H9 (cell line): ENCODE measurements at regions not wholly inside any gene's neighbourhood (a gene's known extent, or its start where the extent isn't known, plus 50 kb on each side); places are given as distances from the start of the nearest gene placed in this dataset.

Source experiments
- DNase-seq: peaks from one replicate; pipeline ENCODE4 v3.0.0-alpha.2; 2017
- H2AFZ ChIP-seq: one replicate; pipeline ENCODE4 v1.6.1; 2013; ENCODE audit warnings: mild to moderate bottlenecking, low read length, control low read depth, moderate library complexity
- H2AK5ac ChIP-seq: 2 replicates; pipeline ENCODE4 v1.6.1; 2013; ENCODE audit warnings: low read length, control low read depth, mixed read lengths; ENCODE audit not compliant: insufficient read length
- H2BK120ac ChIP-seq: one replicate; pipeline ENCODE4 v1.6.1; 2013; ENCODE audit warnings: low read depth, mild to moderate bottlenecking, low read length, control low read depth, inconsistent platforms; ENCODE audit not compliant: poor library complexity, severe bottlenecking
- H2BK12ac ChIP-seq: 2 replicates; pipeline ENCODE4 v1.6.1; 2013; ENCODE audit warnings: low read length, control low read depth, mixed read lengths, low read depth; ENCODE audit not compliant: insufficient read length
- H2BK15ac ChIP-seq: 2 replicates; pipeline ENCODE4 v1.6.1; 2013; ENCODE audit warnings: low read depth, low read length, control low read depth
- H2BK20ac ChIP-seq: one replicate; pipeline ENCODE4 v1.6.1; 2013; ENCODE audit warnings: low read depth, mild to moderate bottlenecking, low read length, control low read depth, inconsistent platforms; ENCODE audit not compliant: poor library complexity, severe bottlenecking
- H2BK5ac ChIP-seq: 2 replicates; pipeline ENCODE4 v1.6.1; 2013; ENCODE audit warnings: low read length, control low read depth, mixed read lengths; ENCODE audit not compliant: insufficient read length
- H3K14ac ChIP-seq: 2 replicates; pipeline ENCODE4 v1.6.1; 2013; ENCODE audit warnings: low read length, control low read depth; ENCODE audit not compliant: insufficient read depth
- H3K18ac ChIP-seq: 2 replicates; pipeline ENCODE4 v1.6.1; 2013; ENCODE audit warnings: low read depth, mild to moderate bottlenecking, mixed read lengths, low read length, control low read depth; ENCODE audit not compliant: insufficient read length
- H3K23ac ChIP-seq: 2 replicates; pipeline ENCODE4 v1.6.1; 2013; ENCODE audit warnings: low read length, control low read depth, mixed read lengths, low read depth; ENCODE audit not compliant: insufficient read length
- H3K23me2 ChIP-seq: 2 replicates; pipeline ENCODE4 v1.6.1; 2013; ENCODE audit warnings: low read depth, mild to moderate bottlenecking, mixed read lengths, low read length, control low read depth; ENCODE audit not compliant: insufficient read length, poor library complexity, severe bottlenecking
- H3K27ac ChIP-seq: 2 replicates; pipeline ENCODE4 v1.5.1; 2013; ENCODE audit warnings: low read length, control low read depth, mixed read lengths, low read depth; ENCODE audit not compliant: insufficient read length
- H3K27me3 ChIP-seq: 2 replicates; pipeline ENCODE4 v1.6.1; 2013; ENCODE audit warnings: low read length, control low read depth, inconsistent platforms; ENCODE audit not compliant: insufficient read depth
- H3K4ac ChIP-seq: 2 replicates; pipeline ENCODE4 v1.6.1; 2013; ENCODE audit warnings: low read depth, mild to moderate bottlenecking, control low read depth, inconsistent platforms, low read length, moderate library complexity
- H3K4me1 ChIP-seq: 2 replicates; pipeline ENCODE4 v1.6.1; 2013; ENCODE audit warnings: low read length, control low read depth, inconsistent platforms; ENCODE audit not compliant: insufficient read depth
- H3K4me2 ChIP-seq: 2 replicates; pipeline ENCODE4 v1.6.1; 2013; ENCODE audit warnings: low read length, control low read depth, mixed read lengths; ENCODE audit not compliant: insufficient read length, insufficient read depth
- H3K56ac ChIP-seq: 2 replicates; pipeline ENCODE4 v1.6.1; 2013; ENCODE audit warnings: low read depth, mild to moderate bottlenecking, mixed read lengths, low read length, control low read depth; ENCODE audit not compliant: insufficient read length
- H3K79me1 ChIP-seq: 2 replicates; pipeline ENCODE4 v1.6.1; 2013; ENCODE audit warnings: low read depth, mild to moderate bottlenecking, moderate library complexity, low read length, control low read depth, inconsistent platforms; ENCODE audit not compliant: insufficient read depth, poor library complexity, severe bottlenecking
- H3K79me2 ChIP-seq: 2 replicates; pipeline ENCODE4 v1.6.1; 2013; ENCODE audit warnings: low read length, control low read depth, inconsistent platforms; ENCODE audit not compliant: insufficient read depth
- H3K9ac ChIP-seq: 2 replicates; pipeline ENCODE4 v1.6.1; 2013; ENCODE audit warnings: low read length, control low read depth, mixed read lengths; ENCODE audit not compliant: insufficient read length; ENCODE audit errors: extremely low read depth
- H3K9me3 ChIP-seq: one replicate; pipeline ENCODE4 v1.6.1; 2013; ENCODE audit warnings: low read depth, low read length, inconsistent platforms; ENCODE audit not compliant: control insufficient read depth
- H3T11ph ChIP-seq: one replicate; pipeline ENCODE4 v1.6.1; 2013; ENCODE audit warnings: mild to moderate bottlenecking, low read length, control low read depth, inconsistent platforms
- H4K20me1 ChIP-seq: one replicate; pipeline ENCODE4 v1.6.1; 2013; ENCODE audit not compliant: control insufficient read depth, insufficient read length, insufficient read depth
- H4K5ac ChIP-seq: 2 replicates; pipeline ENCODE4 v1.6.1; 2013; ENCODE audit warnings: low read depth, mild to moderate bottlenecking, mixed read lengths, low read length, control low read depth; ENCODE audit not compliant: insufficient read length
- H4K8ac ChIP-seq: replicated peaks from 2 replicates; pipeline ENCODE4 v1.6.1; 2013; ENCODE audit warnings: low read length, control low read depth, mixed read lengths, low read depth; ENCODE audit not compliant: insufficient read length
- H4K91ac ChIP-seq: 2 replicates; pipeline ENCODE4 v1.6.1; 2013; ENCODE audit warnings: low read depth, mild to moderate bottlenecking, moderate library complexity, mixed read lengths, low read length, control low read depth; ENCODE audit not compliant: insufficient read length
- H3K27ac Mint-ChIP-seq, 3 experiments: 2 replicates in 2 of 3; 3 replicates in 1 of 3; pipeline ENCODE4 v1.8.0; 2020 to 2021; ENCODE audit warnings: mixed read lengths in 3 of 3, mild to moderate bottlenecking in 1 of 3, moderate library complexity in 1 of 3
- H3K27me3 Mint-ChIP-seq: 2 replicates; pipeline ENCODE4 v1.8.0; 2021; ENCODE audit warnings: low read depth, mild to moderate bottlenecking, moderate library complexity, mixed read lengths
- H3K36me3 Mint-ChIP-seq, 3 experiments: 2 replicates in 2 of 3; 3 replicates in 1 of 3; pipeline ENCODE4 v1.8.0; 2020 to 2021; ENCODE audit warnings: low read depth in 3 of 3, mixed read lengths in 3 of 3; ENCODE audit not compliant: insufficient read depth in 1 of 3
- H3K4me1 Mint-ChIP-seq, 2 experiments: 2 replicates each; pipeline ENCODE4 v1.8.0; 2020; ENCODE audit warnings: mixed read lengths in 2 of 2
- H3K4me3 Mint-ChIP-seq, 2 experiments: 2 replicates in 1 of 2; 3 replicates in 1 of 2; pipeline ENCODE4 v1.8.0; 2020 to 2021; ENCODE audit warnings: mild to moderate bottlenecking in 2 of 2, mixed read lengths in 2 of 2, moderate library complexity in 1 of 2
- H3K9me3 Mint-ChIP-seq, 2 experiments: 2 replicates in 1 of 2; 3 replicates in 1 of 2; pipeline ENCODE4 v1.8.0; 2020; ENCODE audit warnings: mild to moderate bottlenecking in 2 of 2, mixed read lengths in 2 of 2, moderate library complexity in 1 of 2
- WGBS: extraction: QIAGEN DNeasy Blood & Tissue Kit; methylation state at CpG from one replicate; pipeline ENCODE4 v1.1.7; 2013; ENCODE audit warnings: missing lambda C conversion rate, low lambda C conversion rate, mixed read lengths; ENCODE audit not compliant: insufficient read length; ENCODE audit errors: extremely low coverage; 5-methylcytosine and 5-hydroxymethylcytosine counted together
- TF ChIP-seq, protein P1 (sequence below): fragments of 200-600 bp; sonication (generic); conservative IDR thresholded peaks from 3 replicates; pipeline ENCODE4 v1.8.0; 2021; ENCODE audit warnings: antibody characterized with exemption, mild to moderate bottlenecking

DNA sequence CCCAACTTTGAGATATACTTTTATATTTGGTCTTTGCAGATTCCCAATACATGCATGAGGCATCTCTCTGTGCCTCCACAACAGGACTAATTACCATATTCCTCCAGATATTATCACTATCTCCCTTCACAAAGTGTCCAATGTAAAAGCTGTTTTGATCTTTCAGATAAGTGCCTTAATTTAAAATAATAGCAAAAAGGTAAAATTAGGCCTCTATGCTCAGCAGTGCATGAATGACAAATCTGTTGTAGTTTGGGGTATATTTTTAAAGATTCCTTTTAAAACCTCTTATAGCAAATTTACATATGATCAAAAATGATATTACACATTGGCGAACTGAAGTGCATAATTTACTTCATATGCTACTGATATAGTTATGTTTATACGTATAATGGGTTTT, 369.2 kb upstream of the CCNH start:
- Histone ChIP-seq H3K9me3 (no peaks in the 10 kb centered on the region), H2BK20ac (no peak overlapping the region), H3K4ac (no peak overlapping the region), H4K91ac (no peak overlapping the region), H4K5ac (no peak overlapping the region), H2BK120ac (no peak overlapping the region), H2AFZ (no peak overlapping the region), H3K79me2 (no peaks in the 10 kb centered on the region), H2BK15ac (no peak overlapping the region), H2BK12ac (no peak overlapping the region), H4K20me1 (no peaks in the 10 kb centered on the region), H3K9ac (no peak overlapping the region), H3K27ac (no peak overlapping the region), H3K23ac (no peak overlapping the region), H2BK5ac (no peak overlapping the region), H3K4me2 (no peak overlapping the region), H3K18ac (no peak overlapping the region), H3K56ac (no peak overlapping the region), H4K8ac (no peak overlapping the region), H3K27me3 (no peaks in the 10 kb centered on the region), H3K23me2 (no peaks in the 10 kb centered on the region), H3K79me1 (no peaks in the 10 kb centered on the region), H3K14ac (no peak overlapping the region), H3T11ph (no peak overlapping the region), H2AK5ac (no peak overlapping the region), H3K4me1 (no peaks in the 10 kb centered on the region)
- TF ChIP-seq, protein P1, sequence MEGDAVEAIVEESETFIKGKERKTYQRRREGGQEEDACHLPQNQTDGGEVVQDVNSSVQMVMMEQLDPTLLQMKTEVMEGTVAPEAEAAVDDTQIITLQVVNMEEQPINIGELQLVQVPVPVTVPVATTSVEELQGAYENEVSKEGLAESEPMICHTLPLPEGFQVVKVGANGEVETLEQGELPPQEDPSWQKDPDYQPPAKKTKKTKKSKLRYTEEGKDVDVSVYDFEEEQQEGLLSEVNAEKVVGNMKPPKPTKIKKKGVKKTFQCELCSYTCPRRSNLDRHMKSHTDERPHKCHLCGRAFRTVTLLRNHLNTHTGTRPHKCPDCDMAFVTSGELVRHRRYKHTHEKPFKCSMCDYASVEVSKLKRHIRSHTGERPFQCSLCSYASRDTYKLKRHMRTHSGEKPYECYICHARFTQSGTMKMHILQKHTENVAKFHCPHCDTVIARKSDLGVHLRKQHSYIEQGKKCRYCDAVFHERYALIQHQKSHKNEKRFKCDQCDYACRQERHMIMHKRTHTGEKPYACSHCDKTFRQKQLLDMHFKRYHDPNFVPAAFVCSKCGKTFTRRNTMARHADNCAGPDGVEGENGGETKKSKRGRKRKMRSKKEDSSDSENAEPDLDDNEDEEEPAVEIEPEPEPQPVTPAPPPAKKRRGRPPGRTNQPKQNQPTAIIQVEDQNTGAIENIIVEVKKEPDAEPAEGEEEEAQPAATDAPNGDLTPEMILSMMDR: no peak
- Mint-ChIP-seq H3K9me3 (no peaks in the 10 kb centered on the region; a peak in 1 of 5 replicates), H3K27me3 (peaks cover 49% of the 10 kb centered on the region), H3K36me3 (no peaks in the 10 kb centered on the region), H3K27ac (no peak overlapping the region), H3K4me1 (peaks cover 20 to 25% of the 10 kb centered on the region in 2 experiments), H3K4me3 (no peak overlapping the region)
- no CpG with 5 or more reads among the region's 2 CpGs for WGBS
- no peak for DNase-seq
